ENCODE measurements at regions not wholly inside any gene's neighbourhood (a gene's known extent, or its start where the extent isn't known, plus 50 kb on each side); places are given as distances from the start of the nearest gene placed in this dataset.

DNA sequence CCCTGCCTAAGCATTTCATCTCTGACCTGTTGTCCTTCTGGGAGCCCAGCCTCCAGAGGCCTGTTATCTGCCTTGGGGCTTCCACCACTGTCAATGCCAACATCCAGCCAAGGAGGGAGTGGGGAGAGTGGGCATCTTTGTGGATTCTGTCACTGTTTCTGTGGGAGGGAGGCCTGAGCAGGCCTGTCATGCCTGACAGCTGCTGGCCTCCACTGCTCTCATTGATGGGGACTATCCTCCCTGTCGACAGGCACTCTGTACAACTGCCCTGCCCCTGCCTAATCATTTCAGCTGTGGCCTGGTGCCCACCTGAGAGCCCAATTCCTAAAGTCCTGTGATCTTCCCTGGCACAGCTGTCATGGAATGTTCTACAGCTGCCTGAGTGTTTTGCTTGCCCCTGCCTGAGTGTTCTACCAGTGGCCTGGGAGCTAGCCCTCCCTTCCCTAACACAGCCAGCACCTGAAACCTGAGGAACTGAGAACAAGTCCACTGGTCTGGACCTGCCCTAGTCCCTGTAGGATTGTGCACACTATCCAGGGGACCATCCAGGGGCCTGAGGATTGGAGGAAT lies 145.3 kb downstream of the FAM83B start:
- in situ Hi-C loops (cut with HindIII; ENCODE audit: low sequenced_read_pairs) = no loop called here

DNA sequence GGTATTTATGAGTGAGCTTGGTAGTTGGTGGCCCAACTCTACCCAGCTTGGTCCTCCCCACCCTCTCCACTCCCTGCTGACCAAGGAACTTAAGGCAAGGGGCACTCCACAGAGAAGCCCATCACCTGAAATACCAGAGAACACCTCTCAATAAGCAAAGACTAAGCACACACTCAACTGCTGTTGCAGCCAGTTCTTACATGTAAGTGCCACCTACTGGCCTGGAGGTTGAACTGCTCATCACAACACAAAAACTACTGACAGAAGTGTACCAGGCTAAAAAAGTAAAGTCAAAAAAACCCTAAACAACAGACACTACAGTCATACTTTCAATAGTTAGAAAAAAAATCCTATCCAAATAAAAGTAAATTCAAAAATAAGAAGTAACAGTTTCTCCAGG lies 146.2 kb downstream of the FAM83B start:
- in situ Hi-C loops (cut with HindIII; ENCODE audit: low sequenced_read_pairs) = no loop called here

DNA sequence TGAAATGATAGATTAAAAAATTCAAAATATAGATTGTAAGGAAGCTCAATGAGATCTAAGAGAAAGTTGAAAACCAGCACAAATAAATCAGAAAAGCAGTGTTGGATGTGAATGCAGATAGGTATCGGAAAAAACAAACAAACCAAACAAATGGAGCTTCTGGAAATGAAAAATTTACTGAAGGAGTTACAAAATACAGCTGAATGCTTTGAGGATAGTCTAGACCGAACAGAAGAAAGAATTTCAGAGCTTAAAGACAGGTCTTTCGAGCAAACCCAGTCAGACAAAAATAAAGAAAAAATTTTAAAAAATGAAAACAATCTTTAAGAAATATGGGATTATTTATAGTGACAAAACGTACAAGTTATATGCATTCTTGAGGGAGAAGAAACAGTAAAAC lies 146.7 kb downstream of the FAM83B start:
- in situ Hi-C loops (cut with HindIII; ENCODE audit: low sequenced_read_pairs) = no loop called here

DNA sequence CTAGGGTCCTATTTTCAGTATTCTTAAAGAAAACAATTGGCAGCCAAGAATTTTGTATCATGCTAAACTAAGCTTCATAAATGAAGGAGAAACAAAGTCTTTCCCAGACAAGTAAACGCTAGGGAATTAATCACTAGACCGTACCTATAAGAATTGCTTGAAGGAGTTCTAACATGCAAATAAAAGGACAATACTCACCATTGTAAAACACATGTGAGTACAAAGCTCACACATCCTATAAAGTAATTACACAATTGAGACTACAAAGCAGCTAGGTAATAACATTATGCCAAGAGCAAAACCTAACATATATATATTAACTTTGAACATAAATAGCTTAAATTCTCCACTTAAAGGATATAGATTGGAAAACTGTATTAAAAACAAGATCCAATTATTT lies 147.4 kb downstream of the FAM83B start:
- in situ Hi-C loops (cut with HindIII; ENCODE audit: low sequenced_read_pairs) = no loop called here

DNA sequence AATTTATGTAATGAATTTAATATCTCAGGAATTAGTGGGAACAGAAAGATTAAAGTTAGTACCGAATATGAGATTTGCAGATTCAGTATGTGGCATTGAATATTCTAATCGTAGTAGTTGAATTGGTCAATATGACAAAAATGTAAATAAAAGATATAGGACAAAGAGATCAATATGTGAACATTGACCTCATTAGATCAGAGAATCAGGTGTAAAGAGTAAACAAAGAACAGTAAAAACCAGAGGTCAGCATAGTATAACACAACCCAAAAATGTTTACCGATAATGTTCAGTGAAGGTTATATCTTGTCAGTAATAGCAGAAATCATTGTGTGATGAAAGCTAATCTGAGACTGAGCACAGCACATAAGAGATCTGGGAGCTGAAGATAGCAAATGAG lies 152.0 kb downstream of the FAM83B start:
- in situ Hi-C loops (cut with HindIII; ENCODE audit: low sequenced_read_pairs) = no loop called here

DNA sequence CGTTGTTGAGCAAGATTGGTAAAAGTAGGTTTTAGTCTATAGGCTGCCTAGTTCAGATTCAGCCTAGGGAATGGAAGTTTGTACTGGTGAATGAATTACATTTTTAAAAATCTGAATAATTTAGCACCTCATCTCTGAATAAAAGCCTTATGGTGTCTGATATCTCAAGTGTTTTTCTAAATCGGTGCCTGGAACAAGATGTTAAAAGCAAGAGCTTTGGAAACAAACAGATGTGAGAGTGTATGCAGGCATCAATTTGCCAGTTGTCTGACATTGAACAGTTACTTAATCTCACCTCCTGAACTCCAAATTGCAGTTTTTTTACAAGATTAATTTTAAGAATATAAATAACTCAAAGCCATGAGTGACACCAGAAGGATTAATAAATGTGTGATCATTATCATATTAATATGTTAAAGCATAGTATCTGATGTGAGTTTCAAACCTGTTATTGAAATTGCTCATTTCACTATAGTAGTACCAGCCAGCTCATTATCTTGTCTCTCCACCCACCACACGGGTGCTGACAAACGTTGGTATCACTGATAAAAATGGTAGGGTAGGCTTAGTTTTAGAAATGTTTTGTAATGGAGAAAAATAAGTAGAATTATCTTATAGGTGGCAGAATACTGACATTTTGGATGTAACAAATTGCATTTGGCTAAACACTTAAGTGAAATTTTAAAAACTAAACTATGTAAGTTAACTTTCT lies 157.3 kb downstream of the FAM83B start:
- in situ Hi-C loops (cut with HindIII; ENCODE audit: low sequenced_read_pairs) = no loop called here

DNA sequence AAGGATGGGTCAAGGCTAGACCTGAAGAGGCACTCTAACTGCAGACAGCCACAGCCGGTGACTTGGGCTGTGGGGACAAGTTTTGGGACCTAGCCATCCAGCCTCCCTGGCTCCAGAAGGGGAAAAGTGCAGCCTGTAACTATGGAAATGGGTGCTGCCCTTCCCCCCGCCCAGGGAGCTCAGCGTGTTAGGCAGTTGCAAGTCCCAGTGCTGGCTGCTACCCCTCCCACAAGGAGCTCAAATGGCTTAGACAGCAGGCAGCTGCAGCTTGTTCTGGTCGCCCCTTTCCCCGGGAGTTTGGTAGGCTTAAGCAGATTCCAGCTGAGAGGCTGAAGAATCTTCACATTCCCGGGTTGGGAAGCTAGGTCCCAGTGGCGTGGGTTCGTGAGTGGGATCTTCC lies 162.6 kb downstream of the FAM83B start:
- in situ Hi-C loops (cut with HindIII; ENCODE audit: low sequenced_read_pairs) = no loop called here

DNA sequence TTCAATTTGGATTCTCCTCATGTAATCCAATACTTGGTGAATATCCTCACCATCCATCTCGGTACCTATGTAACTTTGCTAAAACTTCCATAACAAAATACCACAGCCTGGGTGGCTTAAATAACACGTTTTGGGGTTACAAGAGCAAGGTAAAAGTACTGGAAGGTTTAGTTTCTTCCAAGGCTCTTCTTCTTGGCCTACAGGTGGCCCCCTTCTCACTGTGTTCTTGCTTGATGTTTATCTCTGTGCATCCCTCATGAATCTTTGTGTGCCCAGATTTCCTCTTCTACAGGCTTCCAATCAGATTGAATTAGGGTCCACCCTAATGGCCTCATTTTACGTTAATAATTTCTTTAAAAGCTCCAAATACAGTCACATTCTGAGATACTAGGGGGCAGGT lies 163.3 kb upstream of the HCRTR2 start:
- in situ Hi-C loops (cut with HindIII; ENCODE audit: low sequenced_read_pairs) = no loop called here

DNA sequence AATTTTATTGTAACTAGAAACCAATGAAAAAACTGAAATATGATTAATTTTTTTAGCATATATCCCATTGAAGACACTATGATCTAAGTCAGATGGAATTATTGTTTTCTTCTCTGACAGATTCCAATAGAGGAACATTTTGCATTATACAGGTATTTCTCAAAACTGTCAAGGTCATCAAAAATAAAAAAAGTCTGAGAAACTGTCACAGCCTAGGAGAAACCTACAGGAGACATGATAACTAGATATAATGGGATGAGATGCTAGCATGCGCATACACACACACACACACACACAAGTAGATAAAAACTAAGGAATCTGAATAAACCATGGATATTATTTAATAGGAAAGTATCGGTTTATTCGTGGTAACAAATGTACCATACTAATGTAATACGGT lies 161.9 kb upstream of the HCRTR2 start:
- in situ Hi-C loops (cut with HindIII; ENCODE audit: low sequenced_read_pairs) = no loop called here

DNA sequence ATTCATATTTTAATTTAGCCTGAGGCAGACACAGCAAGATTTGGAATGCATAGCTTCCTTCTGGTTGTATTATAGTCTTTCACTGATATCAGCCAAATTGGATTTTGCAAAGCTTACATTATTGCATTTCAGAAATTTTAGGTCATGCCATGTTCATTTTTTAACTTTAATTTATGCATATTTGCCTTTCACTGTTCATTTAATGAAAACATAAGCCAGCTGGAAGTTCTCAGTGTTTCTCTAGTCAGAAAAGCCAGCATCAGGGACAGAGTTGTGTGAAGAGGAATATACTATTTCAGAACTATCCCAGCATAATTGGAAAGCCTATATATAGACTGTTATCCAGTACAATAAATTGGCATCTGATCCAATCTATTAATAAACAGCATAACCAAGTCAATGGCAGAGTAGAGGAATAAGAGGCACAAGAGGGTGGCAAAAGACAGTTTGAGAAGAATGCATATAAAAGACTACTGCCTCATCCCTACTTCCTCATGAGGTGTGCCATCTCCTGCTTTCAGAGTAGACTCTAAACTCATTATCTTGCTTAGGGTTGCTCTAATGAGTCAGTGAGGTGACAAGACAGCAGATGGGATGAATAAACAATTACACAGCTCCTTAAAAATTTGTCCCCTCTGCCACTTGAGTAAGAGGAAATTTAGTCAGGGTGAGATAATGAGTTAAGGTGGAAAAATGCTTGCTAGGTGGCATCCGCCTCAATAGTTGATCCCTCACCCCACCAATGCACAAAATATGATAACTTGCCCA lies 159.8 kb upstream of the HCRTR2 start:
- in situ Hi-C loops (cut with HindIII; ENCODE audit: low sequenced_read_pairs) = no loop called here

DNA sequence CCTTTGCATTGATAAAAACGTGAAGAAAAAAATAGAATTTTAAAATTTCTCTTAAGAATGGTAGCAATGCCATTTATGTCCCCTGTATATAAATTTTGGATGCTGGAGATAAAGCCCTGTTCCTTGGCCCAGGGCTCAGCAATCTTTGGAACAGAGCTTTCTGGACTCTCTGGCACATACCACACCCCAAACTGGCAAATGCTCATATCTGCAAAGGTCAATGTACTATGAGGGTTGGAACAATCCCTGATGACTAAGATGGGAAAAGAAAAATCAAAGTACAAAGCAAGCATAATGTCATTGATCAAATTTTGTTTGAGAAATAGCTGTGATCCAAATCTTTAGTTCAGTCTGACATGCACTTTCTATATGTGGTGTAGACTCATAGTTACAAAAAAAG lies 158.1 kb upstream of the HCRTR2 start:
- in situ Hi-C loops (cut with HindIII; ENCODE audit: low sequenced_read_pairs) = no loop called here

DNA sequence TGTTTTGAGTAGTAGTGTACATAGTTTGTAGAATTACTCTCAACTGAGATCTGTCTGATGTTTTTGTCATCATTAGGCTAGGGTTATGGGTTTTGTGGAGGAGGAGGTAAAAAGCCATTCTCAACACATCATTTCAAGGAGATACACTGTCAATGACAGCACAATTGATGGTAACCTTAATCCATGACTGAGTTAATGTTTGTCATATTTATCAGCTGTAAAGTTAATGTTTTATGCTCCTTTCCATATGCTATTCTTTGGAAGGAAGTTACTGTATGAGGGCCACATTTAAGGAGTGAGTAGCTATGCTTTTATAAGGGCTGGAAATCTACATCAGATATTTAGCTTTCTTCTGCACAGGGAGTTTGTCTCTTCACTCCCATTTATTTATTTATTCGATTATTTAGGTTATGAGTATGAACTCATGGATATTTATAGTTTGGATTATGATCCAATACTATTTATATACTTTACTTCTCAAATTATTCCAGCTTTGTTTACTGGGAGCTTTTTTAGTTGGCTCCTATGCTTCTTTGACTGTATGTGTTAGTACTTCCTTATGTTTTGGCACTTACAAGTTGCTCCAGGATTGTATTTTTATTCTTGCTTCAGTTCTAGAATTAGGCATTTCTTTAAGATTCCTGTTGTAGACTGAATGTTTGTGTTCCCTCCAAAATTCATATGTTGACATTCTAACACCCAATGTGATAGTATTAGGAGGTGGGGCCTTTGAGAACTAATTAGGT lies 156.6 kb upstream of the HCRTR2 start:
- in situ Hi-C loops (cut with HindIII; ENCODE audit: low sequenced_read_pairs) = no loop called here

DNA sequence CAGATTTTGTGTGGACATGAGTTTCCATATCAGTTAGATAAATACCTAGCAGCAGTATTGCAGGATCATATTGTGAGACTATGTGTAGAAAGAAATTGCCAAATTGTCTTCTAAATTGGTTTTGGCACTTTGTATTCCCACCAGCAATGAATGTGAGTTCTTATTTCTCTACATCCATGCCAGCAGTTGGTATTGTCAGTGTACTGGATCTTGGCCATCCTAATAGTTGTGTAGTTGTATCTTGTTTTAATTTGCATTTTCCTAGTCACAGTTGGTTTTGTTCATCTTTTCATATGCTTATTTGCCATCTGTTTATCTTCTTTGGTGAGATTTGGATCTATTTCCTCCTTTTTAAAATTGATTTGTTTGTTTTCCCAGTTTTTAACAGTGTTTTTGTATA lies 154.7 kb upstream of the HCRTR2 start:
- in situ Hi-C loops (cut with HindIII; ENCODE audit: low sequenced_read_pairs) = no loop called here

DNA sequence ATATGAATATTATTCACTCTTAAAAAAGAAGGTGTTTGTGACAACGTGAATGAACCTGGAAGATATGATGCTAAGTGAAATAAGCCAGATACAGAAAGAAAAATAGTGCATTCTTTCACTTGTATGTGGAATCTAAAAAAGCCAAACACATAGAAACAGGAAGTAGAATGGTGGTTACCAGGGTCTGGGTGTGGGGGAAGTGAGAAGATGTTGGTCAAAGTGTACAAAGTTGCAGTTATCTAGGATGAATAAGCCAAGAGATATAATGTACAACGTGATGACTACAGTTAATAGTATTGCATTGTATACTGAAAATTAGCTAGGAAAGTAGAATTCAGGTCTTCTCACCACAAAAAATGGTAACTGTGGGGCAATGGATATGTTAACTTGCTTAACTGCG lies 151.1 kb upstream of the HCRTR2 start:
- in situ Hi-C loops (cut with HindIII; ENCODE audit: low sequenced_read_pairs) = loop anchor here (5.0 kb wide), 1 partner anchor 34 kb away; no protein-coding TSS in a partner anchor

DNA sequence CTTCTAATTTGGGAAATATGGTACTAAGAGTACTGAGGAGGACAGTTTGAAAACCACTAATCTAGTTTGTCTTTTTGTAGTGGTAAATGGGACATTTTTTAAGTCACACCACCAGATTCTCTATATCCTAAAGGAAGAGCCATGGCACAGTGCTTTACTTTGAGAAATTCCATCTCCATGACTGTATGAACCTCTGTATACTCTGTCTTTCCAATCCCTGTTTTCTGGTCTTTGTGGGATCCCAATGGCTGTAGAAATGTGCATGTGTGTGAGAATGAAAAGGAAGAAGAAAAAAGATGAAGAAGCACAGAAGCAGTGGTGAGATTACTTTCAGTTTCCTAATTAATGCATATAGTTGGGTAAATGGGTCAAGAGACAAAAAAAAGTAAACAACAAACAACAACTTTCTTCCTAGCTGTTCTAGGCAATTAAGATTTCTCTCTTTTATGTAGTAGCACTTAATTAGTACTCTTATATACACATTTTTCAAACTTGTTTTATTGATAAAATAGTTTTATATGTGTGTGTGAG lies 141.2 kb upstream of the HCRTR2 start:
- in situ Hi-C loops (cut with HindIII; ENCODE audit: low sequenced_read_pairs) = no loop called here

DNA sequence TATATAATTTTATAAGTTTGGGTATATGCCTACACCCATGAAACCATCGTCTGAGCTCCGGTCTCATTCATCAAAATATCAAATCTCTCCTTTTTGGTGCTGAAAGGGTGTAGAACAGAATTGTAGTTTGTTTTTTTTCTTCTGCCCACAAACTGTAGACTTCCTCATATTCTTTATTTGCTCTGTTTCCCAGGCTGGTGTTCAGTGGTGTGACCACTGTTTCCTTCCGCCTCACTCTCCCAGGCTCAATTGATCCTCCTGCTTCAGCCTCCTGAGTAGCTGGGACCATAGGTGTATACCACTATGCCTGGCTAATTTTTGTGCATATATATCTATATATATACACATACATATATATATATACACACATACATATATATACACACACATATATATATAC lies 139.6 kb upstream of the HCRTR2 start:
- in situ Hi-C loops (cut with HindIII; ENCODE audit: low sequenced_read_pairs) = no loop called here

DNA sequence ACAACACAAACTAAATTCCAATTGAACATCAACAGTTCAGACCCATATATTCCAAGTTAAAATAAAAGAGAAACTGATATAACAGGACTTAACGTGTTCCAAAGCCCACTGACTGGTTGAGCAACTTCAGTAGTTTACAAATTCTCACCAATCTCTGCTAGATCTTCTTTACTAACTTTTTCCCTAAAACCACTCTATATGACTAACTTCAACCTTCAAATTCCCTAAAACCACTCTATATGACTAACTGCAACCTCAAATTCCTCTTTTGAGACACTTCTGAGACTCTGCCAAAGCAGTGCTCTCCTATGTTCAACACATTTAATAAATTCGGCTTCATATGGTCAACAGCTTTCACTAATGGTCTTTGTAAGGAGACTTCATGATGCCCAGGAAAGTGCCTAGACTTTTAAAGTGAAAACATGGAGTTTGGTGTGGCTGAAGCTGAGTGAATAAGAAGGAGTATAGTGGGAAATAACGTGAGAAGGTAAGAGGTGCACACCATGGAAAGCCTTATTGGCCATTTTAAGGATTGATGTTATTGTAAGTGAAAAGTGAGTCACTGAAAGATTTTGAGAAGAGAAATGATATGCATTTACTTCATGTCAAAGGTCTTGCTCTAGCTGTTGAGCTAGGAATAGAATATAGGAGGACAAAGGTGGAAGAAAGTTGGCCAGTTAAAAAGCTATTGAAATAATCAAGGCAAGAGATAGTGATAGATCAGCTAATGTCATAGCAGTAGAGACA lies 134.0 kb upstream of the HCRTR2 start:
- in situ Hi-C loops (cut with HindIII; ENCODE audit: low sequenced_read_pairs) = no loop called here

DNA sequence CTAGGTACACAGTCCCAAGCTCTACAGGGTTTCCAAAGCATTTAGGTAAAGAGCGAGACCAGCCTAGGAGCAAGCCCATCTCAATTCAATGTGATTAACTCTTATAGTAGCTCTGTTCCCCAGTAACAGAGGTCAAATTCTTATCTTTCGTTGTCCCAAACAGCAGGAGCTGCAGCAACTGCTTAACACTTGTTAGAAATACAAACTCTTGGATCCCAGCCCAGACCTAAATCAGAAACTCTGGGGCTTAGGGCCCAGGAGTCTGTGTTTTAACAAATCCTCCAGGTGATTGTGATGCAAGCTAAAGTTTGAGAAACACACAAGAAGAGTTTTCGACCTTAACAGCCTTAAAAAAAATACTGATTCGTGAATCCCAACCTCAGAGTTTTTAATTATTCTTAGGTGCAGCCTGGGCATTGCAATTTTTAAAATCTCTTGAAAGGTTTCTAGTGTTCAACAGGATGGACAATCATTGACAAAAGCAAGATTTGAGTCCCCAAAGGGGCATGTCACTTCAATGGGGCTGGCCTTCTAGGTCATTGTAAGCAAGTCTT lies 127.4 kb upstream of the HCRTR2 start:
- in situ Hi-C loops (cut with HindIII; ENCODE audit: low sequenced_read_pairs) = no loop called here

DNA sequence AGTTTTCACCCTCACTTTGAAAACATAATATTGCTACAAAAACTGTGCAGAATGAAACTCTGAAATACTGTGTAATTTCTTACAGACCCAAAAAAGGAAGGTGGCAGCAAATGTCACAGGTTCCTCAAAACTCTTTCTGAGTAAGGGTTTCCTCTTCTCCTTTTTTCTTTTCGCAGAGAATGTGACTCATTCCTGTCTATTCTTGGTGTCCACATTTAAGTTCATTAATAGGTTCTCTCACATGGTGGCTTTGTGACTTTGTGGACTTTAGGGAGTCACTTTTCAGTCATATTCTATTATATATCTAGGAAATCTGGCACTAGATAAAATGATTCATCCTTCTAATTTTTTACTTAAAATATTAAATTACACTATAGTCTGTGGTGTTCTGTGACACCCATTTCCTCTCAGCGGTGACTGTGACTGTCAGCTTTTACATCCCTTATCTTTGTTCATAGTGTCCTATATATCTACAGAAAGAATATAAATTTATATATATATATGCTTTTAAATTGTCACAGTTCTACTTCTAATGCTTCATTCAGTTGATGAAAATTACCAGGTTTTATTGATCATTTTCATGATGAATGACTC lies 126.8 kb upstream of the HCRTR2 start:
- in situ Hi-C loops (cut with HindIII; ENCODE audit: low sequenced_read_pairs) = no loop called here

DNA sequence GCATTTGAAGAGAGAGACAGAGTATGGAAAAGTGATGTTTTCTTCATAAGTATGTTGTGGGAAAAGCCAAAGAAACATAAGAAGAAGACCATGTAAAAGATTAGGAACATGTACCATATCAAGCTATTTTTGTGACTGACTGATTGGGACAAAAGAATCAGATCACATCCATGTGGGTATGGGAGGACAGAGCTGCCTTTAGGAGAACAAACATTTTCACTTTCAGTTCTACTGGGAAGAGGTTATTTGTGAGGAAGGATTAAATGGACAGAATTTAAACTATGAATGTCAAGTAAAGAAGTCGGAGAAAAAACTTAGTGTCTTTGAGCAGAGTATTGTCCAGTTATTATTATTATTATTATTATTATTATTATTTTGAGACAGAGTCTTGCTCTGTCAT lies 124.4 kb upstream of the HCRTR2 start:
- in situ Hi-C loops (cut with HindIII; ENCODE audit: low sequenced_read_pairs) = no loop called here
